Lower leg skin (tissue), 4 donors: ENCODE measurements at regions not wholly inside any gene's neighbourhood (a gene's known extent, or its start where the extent isn't known, plus 50 kb on each side); places are given as distances from the start of the nearest gene placed in this dataset.
"Not testable (repeated sequence)": the region's sequence is repeated elsewhere in the genome, so short reads cannot be mapped to it uniquely, and the experiment has no call there.

Experiments
- DNase-seq, 2 donors: peaks; one replicate each; pipeline ENCODE4 v3.0.0-alpha.2; 2019; ENCODE audit warnings: low spot score in 2 of 2
- H3K4me3 ChIP-seq: fragments of 200-600 bp; sonication (generic); 2 replicates; pipeline ENCODE4 v1.5.1; 2017; ENCODE audit warnings: mild to moderate bottlenecking, low read depth; ENCODE audit not compliant: poor library complexity, severe bottlenecking
- CTCF ChIP-seq, 3 donors: fragments of 450-650 bp; IDR thresholded peaks; one replicate each; pipeline ENCODE4 v1.5.1; 2016; ENCODE audit warnings: antibody characterized with exemption in 3 of 3, mild to moderate bottlenecking in 3 of 3, moderate library complexity in 2 of 3
- POLR2A ChIP-seq, 2 donors: fragments of 450-650 bp; IDR thresholded peaks; one replicate each; pipeline ENCODE4 v1.6.1; 2016 to 2017; ENCODE audit warnings: antibody characterized with exemption in 2 of 2, mild to moderate bottlenecking in 1 of 2, moderate library complexity in 1 of 2
- WGBS, 2 donors: methylation state at CpG; one replicate each; pipeline ENCODE4 v1.1.5; 2018; 5-methylcytosine and 5-hydroxymethylcytosine counted together
- intact Hi-C: fragments of 100-400 bp; cut with DNase I; formaldehyde crosslinking; loops from one replicate; pipeline ENCODE4 v1.15.0; 2023; ENCODE audit warnings: low total_unique reads

GRCh38 chr16:34743115-34743514, 1283.7 kb downstream of the TP53TG3F start:
- TF ChIP-seq CTCF (IDR thresholded peaks at IDR 0.05) (no peak), POLR2A (IDR thresholded peaks at IDR 0.05) (no peak)
- 80 to 85% methylated on average over 15 of the region's 15 CpGs for WGBS, 2 donors
- intact Hi-C loops = no loop called here
- no peak overlapping the region for H3K4me3 ChIP-seq
- DNase-seq = no peak

DNA sequence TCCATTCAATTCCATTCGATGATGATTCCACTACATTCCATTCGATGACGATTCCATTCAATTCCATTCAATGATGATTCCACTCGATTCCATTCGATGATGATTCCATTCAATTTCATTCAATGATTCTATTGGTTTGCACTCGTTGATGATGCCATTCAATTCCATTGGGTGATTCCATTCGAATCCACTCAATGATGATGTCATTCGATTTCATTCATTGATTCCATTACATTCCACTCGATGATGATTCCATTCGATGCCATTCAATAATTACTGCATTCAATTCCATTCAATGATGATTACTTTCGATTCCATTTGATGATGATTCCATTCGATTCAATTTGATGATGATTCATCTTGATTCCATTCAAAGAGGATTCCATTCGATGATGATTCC, 1299.4 kb downstream of the TP53TG3F start:
- WGBS, 2 donors = 80 to 83% methylated on average over 13 of the region's 13 CpGs
- H3K4me3 ChIP-seq = no peak overlapping the region
- intact Hi-C loops = no loop called here
- no peak for TF ChIP-seq POLR2A (IDR thresholded peaks at IDR 0.05)
- no peak for TF ChIP-seq CTCF (IDR thresholded peaks at IDR 0.05)
- DNase-seq = no peak

DNA sequence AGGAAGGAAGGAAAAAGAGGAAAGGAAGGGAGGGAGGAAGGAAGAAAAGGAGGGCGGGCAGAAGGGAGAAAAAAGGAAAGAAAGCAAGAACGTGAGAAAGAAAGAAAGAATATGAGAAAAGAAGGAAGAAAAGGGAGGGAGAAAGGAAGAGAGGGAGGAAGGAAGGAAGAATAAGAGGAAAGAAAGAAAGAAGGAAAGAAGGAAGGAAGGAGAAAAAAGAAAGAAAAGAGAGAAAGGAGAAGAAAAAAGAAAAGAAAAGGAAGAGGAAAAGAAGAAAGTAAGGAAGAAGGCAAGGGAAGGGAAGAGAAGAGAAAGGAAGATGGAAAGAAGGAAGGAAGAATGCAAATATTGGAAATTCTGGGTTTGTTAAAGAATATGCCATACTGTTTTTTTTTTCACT, 1332.4 kb downstream of the TP53TG3F start:
- 30% methylated on average over 2 of the region's 2 CpGs for WGBS, 2 donors
- DNase-seq, H3K4me3 ChIP-seq, intact Hi-C loops: not testable (repeated sequence)

DNA sequence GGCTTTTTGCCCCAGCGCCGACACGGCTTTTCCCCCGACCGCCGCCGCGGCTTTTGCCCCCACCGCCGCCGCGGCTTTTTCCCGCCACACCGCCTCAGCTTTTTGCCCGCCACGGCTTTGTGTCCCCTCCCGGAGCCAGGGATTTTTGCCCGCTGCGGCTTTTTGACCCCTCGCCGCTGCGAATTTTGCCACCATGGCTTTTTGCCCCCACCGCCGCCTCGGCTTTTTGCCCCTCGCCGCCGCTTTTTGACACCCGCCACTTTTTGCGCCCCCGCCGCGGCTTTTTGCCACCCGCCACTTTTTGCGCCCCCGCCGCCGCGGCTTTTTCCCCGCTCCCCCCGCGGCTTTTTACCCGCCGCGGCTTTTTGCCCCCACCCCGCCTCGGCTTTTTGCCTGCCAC, 1342.5 kb downstream of the TP53TG3F start:
- WGBS, 2 donors = 56 to 60% methylated on average over 46 to 47 of the region's 47 CpGs

DNA sequence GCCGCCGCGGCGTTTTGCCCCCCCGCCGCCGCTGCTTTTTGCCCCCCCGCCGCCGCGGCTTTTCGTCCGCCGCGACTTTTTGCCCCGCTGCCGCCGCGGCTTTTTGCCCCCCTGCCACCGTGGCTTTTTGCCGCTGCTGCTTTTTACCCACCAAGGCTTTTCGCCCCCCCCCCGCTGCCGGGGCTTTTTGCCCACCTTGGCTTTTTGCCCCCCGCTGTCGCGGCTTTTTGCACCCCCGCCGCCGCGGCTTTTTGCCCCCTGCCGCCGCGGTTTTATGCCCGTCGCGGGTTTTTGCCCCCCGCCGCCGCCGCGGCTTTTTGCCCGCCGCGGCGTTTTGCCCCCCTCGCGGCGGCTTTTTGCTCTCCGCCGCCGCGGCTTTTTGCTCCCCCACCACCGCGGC, 1343.0 kb downstream of the TP53TG3F start:
- TF ChIP-seq CTCF (IDR thresholded peaks at IDR 0.05) (no peak), POLR2A (IDR thresholded peaks at IDR 0.05) (no peak)
- H3K4me3 ChIP-seq = no peak overlapping the region
- WGBS, 2 donors = 52 to 58% methylated on average over 36 to 50 of the region's 55 CpGs
- no peak for DNase-seq
- intact Hi-C loops = no loop called here

More for the DNA sequence above, 1342.5 kb downstream of the TP53TG3F start:
- intact Hi-C loops = no loop called here
- peak in 1 of 2 donors; percentile 67 for DNase-seq
- no peak overlapping the region for H3K4me3 ChIP-seq
- TF ChIP-seq CTCF (IDR thresholded peaks at IDR 0.05) (no peak), POLR2A (IDR thresholded peaks at IDR 0.05) (no peak)

- peak in 1 of 2 donors; percentile 77 for DNase-seq
Observed at GRCh38 chr16:34802848-34803599, 1343.6 kb downstream of the TP53TG3F start.

More at GRCh38 chr16:34802848-34803599, 1343.6 kb downstream of the TP53TG3F start:
- TF ChIP-seq CTCF (IDR thresholded peaks at IDR 0.05) = no peak
- TF ChIP-seq POLR2A (IDR thresholded peaks at IDR 0.05) = no peak
- H3K4me3 ChIP-seq = no peak overlapping the region
- intact Hi-C loops = no loop called here
- WGBS, 2 donors = 56 to 62% methylated on average over 101 of the region's 101 CpGs
